ENCODE measurements at regions not wholly inside any gene's neighbourhood (a gene's known extent, or its start where the extent isn't known, plus 50 kb on each side); places are given as distances from the start of the nearest gene placed in this dataset.

DNA sequence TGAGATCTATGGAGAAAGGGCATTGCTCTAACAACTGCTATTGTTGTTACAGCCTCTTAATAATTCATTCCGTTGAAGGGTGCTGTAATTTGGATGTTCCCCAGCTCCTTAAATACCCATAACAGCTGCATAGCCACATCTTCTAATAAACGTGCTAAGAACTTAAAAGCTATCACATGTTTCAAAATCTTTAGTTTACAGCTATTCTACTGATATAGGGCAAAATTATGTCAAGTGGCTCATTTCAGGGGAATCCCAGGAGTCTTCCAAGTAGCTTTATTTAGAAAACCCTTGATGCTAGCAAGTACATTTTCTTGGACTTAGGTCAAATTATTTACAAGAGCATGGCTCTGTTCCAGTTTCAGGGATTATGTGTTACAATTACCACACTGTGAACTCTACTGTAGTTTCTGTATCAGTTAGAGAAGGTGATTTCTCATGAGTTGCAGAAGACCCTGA lies 990.4 kb upstream of the ACO1 start:
- Histone ChIP-seq H3K23ac (ENCODE audit: insufficient read length, low read depth, low read length) (no peak overlapping the region), H3K79me1 (ENCODE audit: insufficient read depth, low read depth, low read length, poor library complexity, severe bottlenecking) (no peaks in the 10 kb centered on the region), H2AFZ (ENCODE audit: low read length) (no peak overlapping the region), H3K79me2 (ENCODE audit: insufficient read depth, low read length) (no peaks in the 10 kb centered on the region), H4K8ac (replicated peaks; ENCODE audit: insufficient read length, low read depth, low read length) (no peak overlapping the region), H2AK5ac (ENCODE audit: insufficient read length, low read length) (no peak overlapping the region), H3K27ac (ENCODE audit: insufficient read length, low read depth, low read length) (no peak overlapping the region), H2BK120ac (ENCODE audit: low read depth, low read length, poor library complexity, severe bottlenecking) (no peak overlapping the region), H2BK15ac (ENCODE audit: low read depth, low read length) (no peak overlapping the region), H2BK12ac (ENCODE audit: insufficient read length, low read depth, low read length) (no peak overlapping the region), H3K9me3 (ENCODE audit: control insufficient read depth, low read depth, low read length) (no peaks in the 10 kb centered on the region), H2BK5ac (ENCODE audit: insufficient read length, low read length) (no peak overlapping the region), H3K23me2 (ENCODE audit: insufficient read length, low read depth, low read length, poor library complexity, severe bottlenecking) (no peaks in the 10 kb centered on the region), H3K27me3 (ENCODE audit: insufficient read depth, low read length) (no peaks in the 10 kb centered on the region), H3K18ac (ENCODE audit: insufficient read length, low read depth, low read length) (no peak overlapping the region), H3K4me1 (ENCODE audit: insufficient read depth, low read length) (no peaks in the 10 kb centered on the region), H3K56ac (ENCODE audit: insufficient read length, low read depth, low read length) (no peak overlapping the region), H3K9ac (ENCODE audit: extremely low read depth, insufficient read length, low read length) (no peak overlapping the region), H4K20me1 (ENCODE audit: control insufficient read depth, insufficient read depth, insufficient read length) (no peaks in the 10 kb centered on the region), H2BK20ac (ENCODE audit: low read depth, low read length, poor library complexity, severe bottlenecking) (no peak overlapping the region), H3T11ph (ENCODE audit: low read length) (no peak overlapping the region), H3K4ac (ENCODE audit: low read depth, low read length) (no peak overlapping the region), H3K4me2 (ENCODE audit: insufficient read depth, insufficient read length, low read length) (no peak overlapping the region), H4K5ac (ENCODE audit: insufficient read length, low read depth, low read length) (no peak overlapping the region), H4K91ac (ENCODE audit: insufficient read length, low read depth, low read length) (no peak overlapping the region), H3K14ac (ENCODE audit: insufficient read depth, low read length) (no peak overlapping the region)
- TF ChIP-seq, protein P1, sequence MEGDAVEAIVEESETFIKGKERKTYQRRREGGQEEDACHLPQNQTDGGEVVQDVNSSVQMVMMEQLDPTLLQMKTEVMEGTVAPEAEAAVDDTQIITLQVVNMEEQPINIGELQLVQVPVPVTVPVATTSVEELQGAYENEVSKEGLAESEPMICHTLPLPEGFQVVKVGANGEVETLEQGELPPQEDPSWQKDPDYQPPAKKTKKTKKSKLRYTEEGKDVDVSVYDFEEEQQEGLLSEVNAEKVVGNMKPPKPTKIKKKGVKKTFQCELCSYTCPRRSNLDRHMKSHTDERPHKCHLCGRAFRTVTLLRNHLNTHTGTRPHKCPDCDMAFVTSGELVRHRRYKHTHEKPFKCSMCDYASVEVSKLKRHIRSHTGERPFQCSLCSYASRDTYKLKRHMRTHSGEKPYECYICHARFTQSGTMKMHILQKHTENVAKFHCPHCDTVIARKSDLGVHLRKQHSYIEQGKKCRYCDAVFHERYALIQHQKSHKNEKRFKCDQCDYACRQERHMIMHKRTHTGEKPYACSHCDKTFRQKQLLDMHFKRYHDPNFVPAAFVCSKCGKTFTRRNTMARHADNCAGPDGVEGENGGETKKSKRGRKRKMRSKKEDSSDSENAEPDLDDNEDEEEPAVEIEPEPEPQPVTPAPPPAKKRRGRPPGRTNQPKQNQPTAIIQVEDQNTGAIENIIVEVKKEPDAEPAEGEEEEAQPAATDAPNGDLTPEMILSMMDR (conservative IDR thresholded peaks at IDR 0.05), result no peak
- DNase-seq, result no peak
- H3K9me3 Mint-ChIP-seq, result no peaks in the 10 kb centered on the region
- no peaks in the 10 kb centered on the region for H3K27me3 Mint-ChIP-seq (ENCODE audit: low read depth)
- no peak overlapping the region for H3K27ac Mint-ChIP-seq
- WGBS (ENCODE audit: extremely low coverage, insufficient read length, low lambda C conversion rate), result no CpG with 5 or more reads among the region's 2 CpGs
- H3K4me1 Mint-ChIP-seq, result no peaks in the 10 kb centered on the region
- no peak overlapping the region for H3K4me3 Mint-ChIP-seq
- H3K36me3 Mint-ChIP-seq (ENCODE audit: insufficient read depth in 1 of 3, low read depth in 3 of 3), result no peaks in the 10 kb centered on the region

Data from H9 (cell line).